ENCODE measurements at regions not wholly inside any gene's neighbourhood (a gene's known extent, or its start where the extent isn't known, plus 50 kb on each side); places are given as distances from the start of the nearest gene placed in this dataset.

DNA sequence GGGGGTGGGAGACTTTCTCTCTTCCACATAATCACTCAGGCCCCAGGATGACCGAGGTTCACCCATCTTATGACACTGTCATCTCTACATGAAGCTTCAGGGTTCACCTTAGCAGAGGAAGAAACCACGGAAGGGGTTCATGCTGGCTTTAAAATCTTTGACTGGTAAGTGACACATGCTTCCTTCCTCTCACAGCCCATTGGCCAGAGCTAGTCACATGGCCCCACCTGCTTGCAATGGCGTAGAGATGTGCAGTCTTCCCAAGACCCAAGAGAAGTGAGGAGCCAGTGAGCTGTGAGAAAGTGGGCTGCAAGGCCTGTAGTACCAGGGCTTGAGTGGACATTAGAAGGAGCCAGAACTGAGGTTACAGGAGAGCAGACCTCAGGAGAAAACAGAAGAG is 180.3 kb downstream of the AXIN2 start:
- no peak overlapping the region for H3K9ac ChIP-seq (ENCODE audit: low read depth in 1 of 2, low read length in 2 of 2)
- H3K4me1 ChIP-seq (ENCODE audit: control insufficient read depth in 2 of 2, insufficient read depth in 2 of 2, low read length in 2 of 2) = no peaks in the 10 kb centered on the region
- no peaks in the 10 kb centered on the region for H3K9me3 ChIP-seq (ENCODE audit: control insufficient read depth in 2 of 2, low read length in 2 of 2)
- no peaks in the 10 kb centered on the region for H3K36me3 ChIP-seq (ENCODE audit: control insufficient read depth in 2 of 2, insufficient read depth in 2 of 2, low read length in 2 of 2)
- H3K27ac ChIP-seq (ENCODE audit: low read depth in 2 of 2, low read length in 2 of 2) = no peak overlapping the region
- no peak overlapping the region for H3K4me3 ChIP-seq (ENCODE audit: low read length in 2 of 2)
- H3K27me3 ChIP-seq (ENCODE audit: control insufficient read depth in 2 of 2, insufficient read depth in 2 of 2, low read length in 2 of 2) = no peaks in the 10 kb centered on the region

- H3K27me3 ChIP-seq (ENCODE audit: control insufficient read depth in 2 of 2, insufficient read depth in 2 of 2, low read length in 2 of 2) = peaks cover 0 to 2% of the 10 kb centered on the region in 2 donors
- no peaks in the 10 kb centered on the region for H3K9me3 ChIP-seq (ENCODE audit: control insufficient read depth in 2 of 2, low read length in 2 of 2)
- H3K4me1 ChIP-seq (ENCODE audit: control insufficient read depth in 2 of 2, insufficient read depth in 2 of 2, low read length in 2 of 2) = peaks cover 17 to 28% of the 10 kb centered on the region in 2 donors
- no peak overlapping the region for H3K4me3 ChIP-seq (ENCODE audit: low read length in 2 of 2)
- peak overlapping the region in 1 of 2 donors; percentile 33 for H3K9ac ChIP-seq (ENCODE audit: low read depth in 1 of 2, low read length in 2 of 2)
- peak overlapping the region in 1 of 2 donors; percentile 34 for H3K27ac ChIP-seq (ENCODE audit: low read depth in 2 of 2, low read length in 2 of 2)
- H3K36me3 ChIP-seq (ENCODE audit: control insufficient read depth in 2 of 2, insufficient read depth in 2 of 2, low read length in 2 of 2) = no peaks in the 10 kb centered on the region
Measured at GRCh38 chr17:65374966-65375365, 186.5 kb downstream of the AXIN2 start.

GRCh38 chr17:65371702-65372101 is 189.7 kb downstream of the AXIN2 start:
- Histone ChIP-seq H3K4me1 (ENCODE audit: control insufficient read depth in 2 of 2, insufficient read depth in 2 of 2, low read length in 2 of 2) (peaks cover 17 to 30% of the 10 kb centered on the region in 2 donors), H3K36me3 (ENCODE audit: control insufficient read depth in 2 of 2, insufficient read depth in 2 of 2, low read length in 2 of 2) (no peaks in the 10 kb centered on the region), H3K9me3 (ENCODE audit: control insufficient read depth in 2 of 2, low read length in 2 of 2) (no peaks in the 10 kb centered on the region), H3K4me3 (ENCODE audit: low read length in 2 of 2) (no peak overlapping the region), H3K27ac (ENCODE audit: low read depth in 2 of 2, low read length in 2 of 2) (peak overlapping the region; percentile 82 to 90), H3K27me3 (ENCODE audit: control insufficient read depth in 2 of 2, insufficient read depth in 2 of 2, low read length in 2 of 2) (peaks cover 0 to 2% of the 10 kb centered on the region in 2 donors), H3K9ac (ENCODE audit: low read depth in 1 of 2, low read length in 2 of 2) (no peak overlapping the region)

GRCh38 chr17:65370669-65371131 is 190.7 kb downstream of the AXIN2 start:
- no peaks in the 10 kb centered on the region for H3K36me3 ChIP-seq (ENCODE audit: control insufficient read depth in 2 of 2, insufficient read depth in 2 of 2, low read length in 2 of 2)
- H3K27me3 ChIP-seq (ENCODE audit: control insufficient read depth in 2 of 2, insufficient read depth in 2 of 2, low read length in 2 of 2) = peaks cover 0 to 2% of the 10 kb centered on the region in 2 donors
- peaks cover 21 to 32% of the 10 kb centered on the region in 2 donors for H3K4me1 ChIP-seq (ENCODE audit: control insufficient read depth in 2 of 2, insufficient read depth in 2 of 2, low read length in 2 of 2)
- peak overlapping the region; percentile 2 to 61 for H3K9ac ChIP-seq (ENCODE audit: low read depth in 1 of 2, low read length in 2 of 2)
- H3K9me3 ChIP-seq (ENCODE audit: control insufficient read depth in 2 of 2, low read length in 2 of 2) = no peaks in the 10 kb centered on the region
- H3K27ac ChIP-seq (ENCODE audit: low read depth in 2 of 2, low read length in 2 of 2) = peak overlapping the region; percentile 82 to 90
- peak overlapping the region; percentile 43 to 44 for H3K4me3 ChIP-seq (ENCODE audit: low read length in 2 of 2)

- H3K9ac ChIP-seq (ENCODE audit: low read depth in 1 of 2, low read length in 2 of 2) = no peak overlapping the region
- H3K4me1 ChIP-seq (ENCODE audit: control insufficient read depth in 2 of 2, insufficient read depth in 2 of 2, low read length in 2 of 2) = peaks cover 16 to 26% of the 10 kb centered on the region in 2 donors
- H3K27ac ChIP-seq (ENCODE audit: low read depth in 2 of 2, low read length in 2 of 2) = no peak overlapping the region
- peaks cover 0 to 2% of the 10 kb centered on the region in 2 donors for H3K27me3 ChIP-seq (ENCODE audit: control insufficient read depth in 2 of 2, insufficient read depth in 2 of 2, low read length in 2 of 2)
- H3K4me3 ChIP-seq (ENCODE audit: low read length in 2 of 2) = no peak overlapping the region
- no peaks in the 10 kb centered on the region for H3K9me3 ChIP-seq (ENCODE audit: control insufficient read depth in 2 of 2, low read length in 2 of 2)
- H3K36me3 ChIP-seq (ENCODE audit: control insufficient read depth in 2 of 2, insufficient read depth in 2 of 2, low read length in 2 of 2) = no peaks in the 10 kb centered on the region
Measured at GRCh38 chr17:65368341-65368740, 193.1 kb downstream of the AXIN2 start.

DNA sequence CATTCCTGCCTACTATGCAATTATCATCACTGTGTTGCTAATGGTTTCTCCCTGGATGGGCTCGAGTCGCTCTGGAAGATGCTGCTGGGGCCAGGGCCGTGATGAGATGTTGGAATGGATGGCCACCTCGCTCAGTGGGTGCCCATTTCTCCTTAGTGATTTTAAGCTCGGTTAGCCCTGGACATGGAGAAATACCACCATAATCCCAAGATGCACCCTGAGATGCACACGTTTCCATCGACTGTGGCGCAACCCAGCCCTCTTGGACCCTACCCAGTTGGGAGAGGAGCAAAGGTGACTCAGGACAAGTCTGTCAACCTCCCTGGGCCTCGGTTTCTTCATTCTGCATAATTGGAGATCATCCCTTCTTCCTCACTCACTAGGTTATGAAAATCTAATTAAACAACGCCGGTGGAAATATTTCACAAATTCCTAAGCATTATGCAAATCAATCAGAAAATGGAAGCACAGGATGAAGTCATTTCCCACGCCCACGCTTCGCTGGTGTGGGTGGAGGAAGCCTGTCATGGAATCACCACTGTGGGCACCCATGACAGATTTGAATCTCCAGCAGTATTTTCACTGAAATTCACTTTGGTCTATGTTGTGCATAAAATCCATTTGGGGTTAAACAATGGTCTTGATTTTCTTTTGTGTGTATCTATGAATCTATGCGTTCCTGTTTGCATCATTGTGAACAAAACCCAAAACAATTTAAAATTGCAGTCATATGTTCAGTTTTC is 195.2 kb downstream of the AXIN2 start:
- H3K27ac ChIP-seq (ENCODE audit: low read depth in 2 of 2, low read length in 2 of 2) = peak overlapping the region; percentile 38 to 67
- no peaks in the 10 kb centered on the region for H3K36me3 ChIP-seq (ENCODE audit: control insufficient read depth in 2 of 2, insufficient read depth in 2 of 2, low read length in 2 of 2)
- H3K9ac ChIP-seq (ENCODE audit: low read depth in 1 of 2, low read length in 2 of 2) = no peak overlapping the region
- H3K27me3 ChIP-seq (ENCODE audit: control insufficient read depth in 2 of 2, insufficient read depth in 2 of 2, low read length in 2 of 2) = no peaks in the 10 kb centered on the region
- H3K4me1 ChIP-seq (ENCODE audit: control insufficient read depth in 2 of 2, insufficient read depth in 2 of 2, low read length in 2 of 2) = peaks cover 9 to 26% of the 10 kb centered on the region in 2 donors
- H3K4me3 ChIP-seq (ENCODE audit: low read length in 2 of 2) = no peak overlapping the region
- H3K9me3 ChIP-seq (ENCODE audit: control insufficient read depth in 2 of 2, low read length in 2 of 2) = no peaks in the 10 kb centered on the region

- no peaks in the 10 kb centered on the region for H3K9me3 ChIP-seq (ENCODE audit: control insufficient read depth in 2 of 2, low read length in 2 of 2)
- no peaks in the 10 kb centered on the region for H3K27me3 ChIP-seq (ENCODE audit: control insufficient read depth in 2 of 2, insufficient read depth in 2 of 2, low read length in 2 of 2)
- H3K9ac ChIP-seq (ENCODE audit: low read depth in 1 of 2, low read length in 2 of 2) = no peak overlapping the region
- no peaks in the 10 kb centered on the region for H3K36me3 ChIP-seq (ENCODE audit: control insufficient read depth in 2 of 2, insufficient read depth in 2 of 2, low read length in 2 of 2)
- peaks cover 4 to 18% of the 10 kb centered on the region in 2 donors for H3K4me1 ChIP-seq (ENCODE audit: control insufficient read depth in 2 of 2, insufficient read depth in 2 of 2, low read length in 2 of 2)
- no peak overlapping the region for H3K4me3 ChIP-seq (ENCODE audit: low read length in 2 of 2)
- H3K27ac ChIP-seq (ENCODE audit: low read depth in 2 of 2, low read length in 2 of 2) = no peak overlapping the region
Measured at GRCh38 chr17:65365169-65365568, 196.3 kb downstream of the AXIN2 start.

DNA sequence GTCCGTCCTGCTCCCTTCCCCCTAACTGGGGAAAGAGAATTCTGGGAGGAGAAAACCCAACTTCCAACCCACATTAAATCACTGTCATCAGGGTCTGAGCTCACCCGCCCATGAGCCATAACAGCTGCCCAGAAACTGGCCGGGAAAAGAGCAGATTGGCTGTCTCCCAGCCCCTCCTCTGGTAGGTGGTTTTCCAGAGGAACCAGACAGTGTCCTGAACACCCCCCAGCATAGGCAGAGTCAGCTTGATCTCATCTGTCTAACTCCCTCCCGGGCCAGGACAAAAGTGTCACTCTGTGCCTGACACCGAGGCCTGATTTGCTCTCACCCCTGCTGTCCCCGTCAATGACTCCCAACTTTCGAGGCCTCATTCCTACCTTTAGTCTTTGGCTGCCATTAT is 197.0 kb downstream of the AXIN2 start:
- no peak overlapping the region for H3K9ac ChIP-seq (ENCODE audit: low read depth in 1 of 2, low read length in 2 of 2)
- no peaks in the 10 kb centered on the region for H3K36me3 ChIP-seq (ENCODE audit: control insufficient read depth in 2 of 2, insufficient read depth in 2 of 2, low read length in 2 of 2)
- H3K27me3 ChIP-seq (ENCODE audit: control insufficient read depth in 2 of 2, insufficient read depth in 2 of 2, low read length in 2 of 2) = no peaks in the 10 kb centered on the region
- no peaks in the 10 kb centered on the region for H3K9me3 ChIP-seq (ENCODE audit: control insufficient read depth in 2 of 2, low read length in 2 of 2)
- H3K4me3 ChIP-seq (ENCODE audit: low read length in 2 of 2) = no peak overlapping the region
- H3K4me1 ChIP-seq (ENCODE audit: control insufficient read depth in 2 of 2, insufficient read depth in 2 of 2, low read length in 2 of 2) = peaks cover 4 to 15% of the 10 kb centered on the region in 2 donors
- no peak overlapping the region for H3K27ac ChIP-seq (ENCODE audit: low read depth in 2 of 2, low read length in 2 of 2)

- peaks cover 4 to 15% of the 10 kb centered on the region in 2 donors for H3K4me1 ChIP-seq (ENCODE audit: control insufficient read depth in 2 of 2, insufficient read depth in 2 of 2, low read length in 2 of 2)
- no peak overlapping the region for H3K9ac ChIP-seq (ENCODE audit: low read depth in 1 of 2, low read length in 2 of 2)
- H3K36me3 ChIP-seq (ENCODE audit: control insufficient read depth in 2 of 2, insufficient read depth in 2 of 2, low read length in 2 of 2) = no peaks in the 10 kb centered on the region
- H3K4me3 ChIP-seq (ENCODE audit: low read length in 2 of 2) = no peak overlapping the region
- peak overlapping the region in 1 of 2 donors; percentile 7 for H3K27ac ChIP-seq (ENCODE audit: low read depth in 2 of 2, low read length in 2 of 2)
- H3K27me3 ChIP-seq (ENCODE audit: control insufficient read depth in 2 of 2, insufficient read depth in 2 of 2, low read length in 2 of 2) = no peaks in the 10 kb centered on the region
- no peaks in the 10 kb centered on the region for H3K9me3 ChIP-seq (ENCODE audit: control insufficient read depth in 2 of 2, low read length in 2 of 2)
Measured at GRCh38 chr17:65362826-65363225, 198.6 kb downstream of the AXIN2 start.

DNA sequence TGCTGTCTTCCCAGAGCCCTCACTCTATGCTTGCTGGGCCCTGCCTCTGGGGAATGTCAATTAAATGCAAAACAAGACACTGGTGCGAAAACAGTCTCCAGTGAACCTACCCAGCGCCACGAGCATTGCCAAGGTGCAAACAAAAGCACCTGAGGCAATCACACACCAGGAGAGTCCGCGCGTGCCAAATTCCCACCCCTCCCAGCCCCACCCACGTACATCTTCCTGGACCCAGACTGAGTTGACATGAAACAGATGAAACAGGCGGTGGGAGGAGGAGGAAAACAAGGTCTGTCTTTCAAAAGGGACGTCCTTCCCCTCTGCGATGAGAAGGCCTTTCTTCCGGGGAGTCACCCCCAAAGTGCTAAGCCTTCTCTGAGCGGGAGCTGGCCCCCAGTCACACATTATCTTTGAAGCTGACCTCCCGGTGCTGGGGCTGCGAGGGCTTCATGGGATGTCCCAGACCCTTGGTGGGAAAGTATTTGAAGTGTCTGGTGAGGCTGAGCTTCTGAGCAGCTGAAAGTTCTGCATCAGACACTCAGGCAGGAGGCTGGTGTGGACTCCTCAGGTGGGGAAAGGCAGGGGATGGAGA is 200.4 kb downstream of the AXIN2 start:
- H3K27ac ChIP-seq (ENCODE audit: low read depth in 2 of 2, low read length in 2 of 2) = peak overlapping the region; percentile 47 to 58
- H3K9ac ChIP-seq (ENCODE audit: low read depth in 1 of 2, low read length in 2 of 2) = no peak overlapping the region
- peaks cover 2 to 13% of the 10 kb centered on the region in 2 donors for H3K4me1 ChIP-seq (ENCODE audit: control insufficient read depth in 2 of 2, insufficient read depth in 2 of 2, low read length in 2 of 2)
- H3K9me3 ChIP-seq (ENCODE audit: control insufficient read depth in 2 of 2, low read length in 2 of 2) = no peaks in the 10 kb centered on the region
- H3K27me3 ChIP-seq (ENCODE audit: control insufficient read depth in 2 of 2, insufficient read depth in 2 of 2, low read length in 2 of 2) = no peaks in the 10 kb centered on the region
- no peak overlapping the region for H3K4me3 ChIP-seq (ENCODE audit: low read length in 2 of 2)
- H3K36me3 ChIP-seq (ENCODE audit: control insufficient read depth in 2 of 2, insufficient read depth in 2 of 2, low read length in 2 of 2) = no peaks in the 10 kb centered on the region

Data from mucosa of rectum (tissue), 2 donors.